IMR-90 (cell line): ENCODE measurements at regions not wholly inside any gene's neighbourhood (a gene's known extent, or its start where the extent isn't known, plus 50 kb on each side); places are given as distances from the start of the nearest gene placed in this dataset.

ENCODE experiments used
- ATAC-seq: fragments of 200-7000 bp; cut with Tn5 transposase; 2 replicates; pipeline ENCODE4 v1.9.1; 2020; ENCODE audit warnings: low read depth, mild to moderate bottlenecking, moderate library complexity
- BruUV-seq: library from RNA; stranded (reverse); fragments of 400-500 nt; replicated peaks from 2 replicates; lab custom pipeline; 2021; lab: Mats Ljungman, UMichigan
- CTCF ChIA-PET: fragments of 300-600 bp; formaldehyde crosslinking; extraction: SDS; loops from one replicate; lab custom pipeline; 2021; ENCODE audit warnings: antibody characterized with exemption; lab: Yijun Ruan, JAX
- POLR2A ChIA-PET: fragments of 300-600 bp; sonication (Branson Sonifier 250); formaldehyde crosslinking; loops from one replicate; lab custom pipeline; 2022; ENCODE audit warnings: antibody characterized with exemption; ENCODE audit not compliant: unreplicated experiment; lab: Charles Lee
- DNase-seq: peaks from one replicate; pipeline ENCODE4 v3.0.0; 2013
- H2AFZ ChIP-seq: replicated peaks from 2 replicates; pipeline ENCODE3; 2013; ENCODE audit warnings: low read length, mild to moderate bottlenecking; ENCODE audit not compliant: poor library complexity
- H2AK5ac ChIP-seq: 2 replicates; pipeline ENCODE4 v1.6.1; 2013; ENCODE audit warnings: low read depth, low read length, inconsistent platforms
- H2AK9ac ChIP-seq: replicated peaks from 2 replicates; pipeline ENCODE3; 2013; ENCODE audit warnings: mild to moderate bottlenecking, low read depth, low read length, moderate library complexity; ENCODE audit not compliant: poor library complexity
- H2BK120ac ChIP-seq: 2 replicates; pipeline ENCODE4 v1.6.1; 2013; ENCODE audit warnings: low read depth, low read length, inconsistent platforms
- H2BK15ac ChIP-seq: 3 replicates; pipeline ENCODE4 v1.6.1; 2013; ENCODE audit warnings: low read depth, low read length, inconsistent platforms
- H2BK20ac ChIP-seq: 2 replicates; pipeline ENCODE4 v1.6.1; 2013; ENCODE audit warnings: low read depth, mild to moderate bottlenecking, inconsistent platforms, low read length, moderate library complexity
- H2BK5ac ChIP-seq: 2 replicates; pipeline ENCODE4 v1.6.1; 2013; ENCODE audit warnings: mild to moderate bottlenecking, low read depth, low read length, inconsistent platforms; ENCODE audit not compliant: poor library complexity, severe bottlenecking
- H3K14ac ChIP-seq: replicated peaks from 2 replicates; pipeline ENCODE4 v1.6.1; 2013; ENCODE audit warnings: low read depth, low read length, inconsistent platforms
- H3K18ac ChIP-seq: 2 replicates; pipeline ENCODE4 v1.6.1; 2013; ENCODE audit warnings: low read depth, low read length, control low read depth
- H3K23ac ChIP-seq: 2 replicates; pipeline ENCODE4 v1.6.1; 2013; ENCODE audit warnings: low read depth, low read length, inconsistent platforms
- H3K27ac ChIP-seq: 2 replicates; pipeline ENCODE4 v1.5.1; 2013; ENCODE audit warnings: mild to moderate bottlenecking, control low read depth, low read length; ENCODE audit not compliant: insufficient read depth
- H3K27me3 ChIP-seq: 2 replicates; pipeline ENCODE4 v1.6.1; 2013; ENCODE audit warnings: low read length; ENCODE audit not compliant: control insufficient read depth, insufficient read depth
- H3K36me3 ChIP-seq: 2 replicates; pipeline ENCODE4 v1.6.1; 2013; ENCODE audit warnings: low read length, mixed read lengths; ENCODE audit not compliant: control insufficient read depth, insufficient read depth
- H3K4ac ChIP-seq: 2 replicates; pipeline ENCODE4 v1.6.1; 2013; ENCODE audit warnings: low read depth, low read length, inconsistent platforms
- H3K4me1 ChIP-seq: 2 replicates; pipeline ENCODE4 v1.6.1; 2013; ENCODE audit warnings: low read length, mixed read lengths; ENCODE audit not compliant: control insufficient read depth, insufficient read depth
- H3K4me2 ChIP-seq: 2 replicates; pipeline ENCODE4 v1.6.1; 2013; ENCODE audit warnings: low read depth, mild to moderate bottlenecking, control low read depth, low read length, moderate library complexity
- H3K4me3 ChIP-seq: 2 replicates; pipeline ENCODE4 v1.5.1; 2013; ENCODE audit warnings: low read depth, mild to moderate bottlenecking, control low read depth, low read length, moderate library complexity; ENCODE audit not compliant: insufficient read depth
- H3K56ac ChIP-seq: 2 replicates; pipeline ENCODE4 v1.6.1; 2013; ENCODE audit warnings: low read length, inconsistent platforms; ENCODE audit not compliant: insufficient read depth; ENCODE audit errors: extremely low read depth
- H3K79me1 ChIP-seq, 2 experiments: 2 replicates each; pipeline ENCODE4 v1.6.1; 2013; ENCODE audit warnings: low read length in 2 of 2, inconsistent platforms in 1 of 2, low read depth in 1 of 2
- H3K9ac ChIP-seq: 2 replicates; pipeline ENCODE4 v1.6.1; 2013; ENCODE audit warnings: low read depth, low read length, control low read depth
- H3K9me1 ChIP-seq: 2 replicates; pipeline ENCODE4 v1.6.1; 2013; ENCODE audit warnings: low read length, inconsistent platforms; ENCODE audit not compliant: insufficient read depth
- H3K9me3 ChIP-seq: 2 replicates; pipeline ENCODE4 v1.6.1; 2013; ENCODE audit warnings: low read length; ENCODE audit not compliant: control insufficient read depth, insufficient read depth
- H4K20me1 ChIP-seq: 2 replicates; pipeline ENCODE4 v1.6.1; 2013; ENCODE audit warnings: low read length, inconsistent platforms; ENCODE audit not compliant: insufficient read depth
- H4K5ac ChIP-seq: 2 replicates; pipeline ENCODE4 v1.6.1; 2013; ENCODE audit warnings: mild to moderate bottlenecking, low read depth, low read length, control low read depth
- H4K8ac ChIP-seq, 2 experiments: 2 replicates each; pipeline ENCODE4 v1.6.1; 2013; ENCODE audit warnings: low read depth in 2 of 2, low read length in 2 of 2, control low read depth in 1 of 2, inconsistent platforms in 1 of 2
- H4K91ac ChIP-seq: 2 replicates; pipeline ENCODE4 v1.6.1; 2013; ENCODE audit warnings: low read depth, low read length, inconsistent platforms; ENCODE audit not compliant: insufficient read depth
- RAD21 ChIP-seq: IDR thresholded peaks from 2 replicates; pipeline ENCODE4 v1.6.1; 2012; ENCODE audit warnings: low read length, improper control_type of control experiment
- RFX5 ChIP-seq: IDR thresholded peaks from 2 replicates; pipeline ENCODE4 v1.8.0; 2012; ENCODE audit warnings: low read depth, mild to moderate bottlenecking, low read length, moderate library complexity
- WGBS, 2 experiments: methylation state at CpG; one replicate each; pipeline versions ENCODE4 v1.1.5 to v1.1.7; 2013; ENCODE audit warnings: missing lambda C conversion rate in 2 of 2; ENCODE audit not compliant: insufficient read length in 1 of 2; ENCODE audit errors: extremely low coverage in 2 of 2; 5-methylcytosine and 5-hydroxymethylcytosine counted together
- dilution Hi-C: fragments of 300-500 bp; cut with HindIII; formaldehyde crosslinking; loops from one replicate; pipeline ENCODE4 v1.14.3; 2018; ENCODE audit warnings: low sequenced_read_pairs; ENCODE audit not compliant: unreplicated experiment
- in situ Hi-C: fragments of 300-500 bp; cut with MboI; formaldehyde crosslinking; loops from 3 replicates; pipeline ENCODE4 v1.14.3; 2019; ENCODE audit warnings: low sequenced_read_pairs, inconsistent platforms, mixed read lengths
- intact Hi-C: fragments of 100-400 bp; cut with micrococcal nuclease; formaldehyde crosslinking; loops from 2 replicates; pipeline ENCODE4 v1.10.0; 2022

GRCh38 chr3:78496501-78496900 lies 1271.3 kb downstream of the ROBO1 start:
- no CpG with 5 or more reads among the region's 5 CpGs for WGBS, 2 experiments
- Histone ChIP-seq H4K8ac (no peak overlapping the region), H3K9me3 (no peaks in the 10 kb centered on the region), H2BK20ac (no peak overlapping the region), H2BK15ac (no peak overlapping the region), H3K4ac (no peak overlapping the region), H3K9me1 (no peaks in the 10 kb centered on the region), H4K91ac (no peak overlapping the region), H4K5ac (no peak overlapping the region), H3K4me2 (no peak overlapping the region), H3K56ac (no peak overlapping the region), H3K36me3 (no peaks in the 10 kb centered on the region), H2AK9ac (no peak overlapping the region), H3K23ac (no peak overlapping the region), H3K4me1 (no peaks in the 10 kb centered on the region), H4K20me1 (no peaks in the 10 kb centered on the region), H2AK5ac (no peak overlapping the region), H3K79me1 (no peaks in the 10 kb centered on the region), H3K27me3 (no peaks in the 10 kb centered on the region), H3K18ac (no peak overlapping the region), H2AFZ (no peak overlapping the region), H3K27ac (no peak overlapping the region), H3K4me3 (no peak overlapping the region), H3K14ac (no peak overlapping the region), H3K9ac (no peak overlapping the region), H2BK5ac (no peak overlapping the region), H2BK120ac (no peak overlapping the region)
- no TSS peak for BruUV-seq
- dilution Hi-C loops: no loop called here
- ATAC-seq: no peak
- intact Hi-C loops: no loop called here
- POLR2A ChIA-PET: no interaction called here
- in situ Hi-C loops: no loop called here
- TF ChIP-seq RFX5: no peak
- no peak for TF ChIP-seq RAD21
- CTCF ChIA-PET: no interaction called here
- DNase-seq: no peak
